ENCODE measurements at regions not wholly inside any gene's neighbourhood (a gene's known extent, or its start where the extent isn't known, plus 50 kb on each side); places are given as distances from the start of the nearest gene placed in this dataset.
"Not testable (repeated sequence)": the region's sequence is repeated elsewhere in the genome, so short reads cannot be mapped to it uniquely, and the experiment has no call there.

DNA sequence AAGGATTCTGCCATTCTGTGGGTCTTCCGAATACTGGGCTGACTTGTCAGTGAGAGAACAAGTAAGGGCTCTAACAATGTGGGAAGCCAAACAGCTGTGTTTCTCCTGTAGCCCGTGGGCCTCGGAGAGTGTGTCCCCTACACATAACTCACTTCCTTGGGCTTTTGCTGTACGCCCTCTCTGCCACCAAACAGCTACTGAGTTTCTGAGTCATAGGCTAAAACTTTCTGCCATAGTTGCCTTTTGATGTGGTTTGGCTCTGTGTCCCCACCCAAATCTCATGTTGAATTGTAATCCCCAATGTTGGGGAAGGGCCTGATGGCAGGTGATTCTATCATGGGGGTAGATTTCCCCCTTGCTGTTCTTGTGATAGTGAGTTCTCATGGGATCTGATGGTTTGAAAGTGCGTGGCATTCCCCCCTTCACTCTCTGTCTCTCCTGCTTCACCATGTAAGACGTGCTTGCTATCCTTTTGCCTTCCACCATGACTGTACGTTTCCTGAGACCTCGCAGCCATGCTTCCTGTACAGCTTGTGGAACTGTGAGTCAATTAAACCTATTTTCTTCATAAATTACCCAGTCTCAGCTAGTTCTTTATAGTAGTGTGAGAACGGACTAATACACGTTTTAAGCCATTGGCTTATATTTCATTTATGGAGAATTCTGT, 194.8 kb upstream of the HMCN1 start:
- DNase-seq (ENCODE audit: low spot score) = no peak

DNA sequence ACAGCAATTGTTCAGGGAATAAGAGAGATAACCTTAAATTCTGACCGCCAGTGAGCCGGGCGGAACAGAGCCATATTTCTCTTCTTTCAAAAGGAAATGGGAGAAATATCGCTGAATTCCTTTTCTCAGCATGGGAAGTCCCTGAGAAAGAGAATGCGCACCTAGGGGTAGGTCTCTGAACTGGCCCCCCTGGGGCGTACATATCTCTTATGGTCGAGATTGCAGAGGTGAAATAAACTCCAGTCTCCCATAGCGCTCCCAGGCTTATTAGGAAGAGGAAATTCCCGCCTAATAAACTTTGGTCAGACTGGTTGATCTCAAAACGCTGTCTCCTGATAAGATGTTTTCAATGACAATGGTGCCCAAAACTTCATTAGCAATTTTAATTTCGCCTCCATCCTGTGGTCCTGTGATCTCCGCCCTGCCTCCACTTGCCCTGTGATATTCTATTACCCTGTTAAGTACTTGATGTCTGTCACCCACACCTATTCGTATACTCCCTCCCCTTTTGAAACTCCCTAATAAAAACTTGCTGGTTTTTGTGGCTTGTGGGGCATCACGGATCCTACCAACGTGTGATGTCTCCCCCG, 195.8 kb upstream of the HMCN1 start:
- DNase-seq (ENCODE audit: low spot score) = not testable (repeated sequence)

DNA sequence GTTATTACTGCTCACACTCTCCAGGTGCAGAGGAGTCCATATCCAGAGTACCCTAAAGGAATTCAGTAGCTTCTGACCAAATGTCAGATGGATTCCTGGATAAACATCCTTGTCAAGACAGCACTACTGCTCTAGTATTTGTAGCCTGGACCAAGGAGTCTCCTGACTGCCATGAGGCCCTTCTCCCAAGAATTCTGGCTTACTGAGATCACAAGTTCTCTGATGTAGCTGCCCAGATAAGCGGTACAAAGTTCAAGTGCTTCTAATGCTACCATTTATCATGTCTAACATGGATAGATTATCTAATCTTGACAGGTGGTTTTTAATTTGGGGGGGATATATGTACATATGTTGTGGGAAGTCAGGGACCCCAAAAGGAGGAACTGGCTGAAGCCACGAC, 196.6 kb upstream of the HMCN1 start:
- no peak for DNase-seq (ENCODE audit: low spot score)

DNA sequence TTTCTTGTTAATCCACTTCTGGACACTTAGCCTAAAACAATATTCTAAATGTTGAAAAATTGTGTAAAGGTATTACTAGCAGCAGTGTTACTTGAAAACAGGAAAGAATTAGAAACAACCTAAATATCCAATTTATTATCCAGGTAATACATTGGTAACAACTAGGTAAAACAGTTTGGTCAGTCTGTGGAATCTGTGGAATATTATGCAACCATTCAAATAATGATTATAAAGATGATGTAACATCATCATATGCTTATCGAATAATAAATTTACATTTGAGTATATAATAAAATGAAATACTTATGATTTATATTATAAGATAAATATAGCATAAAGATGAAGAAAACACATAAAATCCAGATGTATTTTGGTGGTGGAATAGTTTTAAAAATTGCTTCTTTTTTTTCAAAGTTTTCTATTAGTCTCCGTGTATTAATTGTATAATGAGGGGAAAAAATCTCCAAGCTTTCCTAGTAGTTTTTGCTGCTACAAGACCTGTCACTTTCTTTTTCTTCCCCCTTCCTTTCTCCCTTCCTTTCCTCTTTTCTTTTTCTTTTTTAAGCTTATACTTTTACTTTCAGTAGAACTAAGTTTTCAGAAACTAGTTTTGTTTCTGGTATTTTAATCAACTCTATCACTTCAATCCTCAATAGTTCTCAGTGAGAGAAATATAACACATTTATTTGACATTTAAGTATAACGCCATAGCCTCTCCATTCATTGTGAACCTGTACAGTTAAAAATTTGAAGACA, 197.8 kb upstream of the HMCN1 start:
- DNase-seq (ENCODE audit: low spot score) = no peak

DNA sequence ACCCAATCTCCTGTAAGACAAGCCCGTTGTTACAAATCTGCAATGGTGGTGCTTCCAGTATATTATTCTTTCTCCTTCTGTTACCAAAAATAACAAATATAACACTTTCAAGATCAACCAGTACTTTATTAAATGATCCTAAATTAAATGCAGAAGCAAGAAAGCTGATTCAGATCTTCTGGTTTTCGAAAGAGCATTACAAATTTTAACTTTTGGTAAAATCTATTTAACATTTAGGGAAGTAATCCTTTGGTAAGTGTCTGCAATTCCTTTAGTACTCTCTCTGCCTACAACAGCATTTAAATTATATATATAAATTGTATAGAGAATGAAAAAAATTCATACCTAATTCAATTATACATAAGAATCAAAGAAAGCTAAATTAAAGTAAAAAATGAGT, 198.6 kb upstream of the HMCN1 start:
- no peak for DNase-seq (ENCODE audit: low spot score)

DNA sequence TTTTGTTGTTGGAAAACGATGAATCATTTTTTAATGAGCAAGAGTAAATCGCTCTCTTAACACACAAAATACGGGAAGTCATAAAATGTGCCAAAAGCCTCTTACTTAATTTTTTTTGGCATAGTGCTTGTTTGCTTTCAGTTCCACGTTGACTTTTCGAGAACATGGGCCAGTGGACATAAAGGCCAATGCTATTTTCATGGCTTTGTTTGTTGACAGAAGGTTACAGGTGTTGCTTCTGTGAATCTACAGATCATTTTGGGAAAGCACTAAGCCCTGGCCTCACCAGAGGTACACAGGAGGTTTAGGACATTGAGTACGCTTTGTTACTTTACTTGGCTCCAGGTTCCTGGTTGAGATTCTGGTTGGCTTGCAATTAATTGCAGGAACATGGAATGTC, 199.4 kb upstream of the HMCN1 start:
- DNase-seq (ENCODE audit: low spot score) = no peak

DNA sequence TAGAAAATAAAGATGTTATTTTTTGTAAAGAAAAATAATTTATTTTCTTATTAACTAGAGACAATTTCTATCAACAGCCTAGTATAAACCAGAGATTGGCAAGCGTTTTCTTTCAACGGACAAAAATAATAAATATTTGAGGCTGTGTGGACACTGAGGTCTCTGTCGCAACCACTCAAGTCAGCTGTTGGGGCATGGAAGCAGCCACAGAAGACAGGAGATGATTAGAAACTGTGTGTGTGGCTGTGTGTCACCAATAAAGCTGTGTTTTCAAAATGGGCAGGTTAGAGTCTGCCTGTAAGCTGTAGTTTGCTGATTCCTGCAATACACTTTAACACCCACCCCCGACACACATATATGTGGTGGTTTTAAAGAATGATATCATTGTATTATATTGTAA, 200.6 kb upstream of the HMCN1 start:
- no peak for DNase-seq (ENCODE audit: low spot score)

DNA sequence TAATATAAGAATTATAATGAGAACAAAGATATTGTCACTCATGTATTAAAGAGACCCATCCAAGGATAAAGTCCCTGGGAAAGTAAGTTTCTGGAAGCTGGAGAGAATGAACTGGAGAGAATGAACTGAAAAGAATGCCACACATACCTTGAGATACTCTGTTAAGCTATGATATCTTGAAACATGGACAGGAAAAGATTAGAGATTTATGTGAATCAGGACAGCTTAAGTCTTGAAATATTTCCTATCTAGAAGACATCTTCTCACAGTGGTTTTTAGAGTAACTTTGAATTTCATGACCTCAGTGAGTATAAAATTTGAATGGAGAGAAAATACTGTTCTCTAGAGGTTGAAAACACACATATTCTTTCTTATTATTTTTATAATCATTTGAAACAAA, 201.3 kb upstream of the HMCN1 start:
- DNase-seq (ENCODE audit: low spot score) = no peak

DNA sequence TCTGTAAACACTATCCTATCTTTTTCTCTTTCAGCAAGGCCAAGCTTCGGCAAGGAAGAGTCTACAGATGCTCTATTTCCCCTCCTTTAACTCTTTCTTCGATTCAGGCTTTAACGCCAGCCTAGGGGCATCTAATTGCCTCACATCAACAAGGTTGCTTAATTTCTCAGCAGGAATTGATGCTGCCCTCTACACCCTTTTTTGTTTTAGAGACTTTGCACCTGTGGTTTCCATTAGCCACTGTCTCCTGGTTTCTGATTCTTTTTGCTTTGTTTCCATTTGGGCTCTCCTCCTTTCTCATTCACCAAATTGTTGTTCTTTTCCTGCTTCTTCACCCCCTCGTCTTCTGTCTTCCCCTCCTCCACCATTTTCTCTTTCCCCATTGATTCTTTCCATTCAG, 202.4 kb upstream of the HMCN1 start:
- DNase-seq (ENCODE audit: low spot score) = no peak

DNA sequence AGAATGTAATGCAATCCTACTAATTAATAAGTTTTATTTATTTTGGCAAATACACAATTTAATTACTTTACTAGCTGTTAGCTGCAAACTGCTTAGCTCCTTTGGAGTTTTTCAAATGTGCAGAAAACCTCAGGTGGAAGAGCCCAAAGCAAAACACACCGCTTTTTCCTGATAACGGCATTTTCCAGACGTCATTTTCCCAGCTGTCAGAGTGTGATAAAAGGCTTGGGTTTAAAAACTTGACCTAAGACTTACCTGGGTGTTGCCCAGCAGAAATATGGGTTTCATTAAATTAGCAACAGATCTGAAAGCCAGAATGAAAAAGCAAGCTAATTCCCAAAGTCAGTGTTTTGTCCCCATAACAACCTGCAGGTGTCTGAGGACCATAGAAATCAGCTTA, 204.0 kb upstream of the HMCN1 start:
- DNase-seq (ENCODE audit: low spot score) = no peak

DNA sequence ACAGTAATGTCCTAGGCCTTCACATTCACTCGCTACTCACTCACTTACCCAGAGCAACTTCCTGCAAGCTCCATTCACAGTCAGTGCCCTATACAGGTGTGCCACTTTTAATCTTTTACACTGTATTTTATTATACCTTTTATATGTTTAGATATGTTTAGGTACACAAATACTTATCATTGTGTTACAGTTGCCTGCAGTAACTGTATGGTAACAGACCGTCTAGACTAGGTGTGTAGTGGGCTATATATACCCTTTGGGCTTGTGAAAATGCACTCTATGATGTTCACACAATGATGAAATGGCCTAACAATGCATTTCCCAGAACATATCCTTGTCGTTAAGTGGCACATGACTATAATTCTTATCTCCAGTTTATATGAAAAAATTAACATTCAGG, 204.5 kb upstream of the HMCN1 start:
- no peak for DNase-seq (ENCODE audit: low spot score)

DNA sequence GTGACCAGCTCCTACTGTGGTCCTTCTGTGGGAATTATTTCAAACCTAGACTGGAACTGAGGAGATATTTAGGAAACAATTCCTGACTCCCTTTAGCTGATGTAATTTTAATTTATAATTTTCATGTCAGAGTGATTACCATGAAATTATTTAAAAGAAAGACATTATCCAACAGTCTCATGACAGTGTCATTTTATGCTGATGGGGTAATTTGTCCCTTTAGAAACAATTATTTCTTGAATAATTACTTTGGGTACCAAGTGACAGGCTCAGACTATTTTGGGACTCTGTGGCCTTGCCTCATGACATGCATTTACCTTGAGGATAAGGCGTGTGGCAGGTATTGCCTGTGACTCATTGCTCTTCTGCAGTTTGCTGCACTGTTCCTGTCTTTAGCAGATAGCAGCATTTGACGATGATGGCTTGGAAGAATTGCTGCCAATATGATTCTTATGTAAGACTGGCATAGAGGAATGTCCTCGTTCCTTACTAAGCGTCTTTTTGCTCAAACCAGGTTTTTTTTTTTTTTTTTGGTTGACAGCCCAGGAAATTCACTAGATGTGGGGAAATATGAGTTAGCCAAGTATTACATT, 206.0 kb upstream of the HMCN1 start:
- no peak for DNase-seq (ENCODE audit: low spot score)

DNA sequence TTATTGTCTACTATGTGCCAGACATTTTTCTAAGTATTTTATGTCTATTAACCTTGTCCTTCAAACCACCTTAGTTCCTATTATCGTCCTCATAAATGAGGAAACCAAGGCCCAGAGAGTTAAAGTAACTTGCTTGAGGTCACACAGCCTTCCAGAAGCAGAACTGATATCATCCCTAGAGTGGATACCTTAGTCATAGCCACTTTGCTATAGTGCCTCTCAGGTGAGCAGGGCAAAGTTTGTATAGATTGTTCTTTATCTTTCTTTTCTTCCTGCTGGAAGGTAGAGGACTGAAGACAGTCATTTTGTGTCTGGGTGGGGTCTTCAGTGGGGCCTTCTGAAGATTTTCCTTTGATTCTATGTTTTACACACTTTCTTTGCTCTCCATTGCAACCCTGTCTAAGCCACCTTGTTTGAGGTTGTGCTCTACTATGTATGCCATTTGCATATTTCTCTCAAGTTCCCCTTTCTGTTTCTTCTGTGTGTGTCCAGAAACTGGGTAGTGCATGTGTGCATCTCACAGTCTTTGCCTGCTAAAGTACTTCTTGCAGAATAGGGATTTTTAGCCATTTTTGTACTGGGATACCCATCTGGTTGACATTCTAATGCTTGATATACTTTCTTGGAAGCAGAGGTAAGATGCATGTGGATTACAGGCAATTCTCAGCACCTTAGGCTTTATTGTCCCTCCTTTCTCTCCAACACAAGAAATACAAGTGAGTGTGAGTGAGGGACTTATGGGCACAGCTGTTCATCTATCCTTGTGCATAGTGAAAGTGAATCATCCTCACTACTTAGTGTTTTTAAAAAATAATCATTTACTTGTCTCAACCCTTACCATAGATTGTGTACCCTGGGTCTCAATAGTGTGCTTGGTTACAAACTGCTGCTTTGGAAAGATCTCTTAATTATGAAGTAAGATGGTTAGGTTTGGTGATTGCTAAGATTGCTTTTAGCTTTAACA, 207.6 kb upstream of the HMCN1 start:
- DNase-seq (ENCODE audit: low spot score) = no peak

DNA sequence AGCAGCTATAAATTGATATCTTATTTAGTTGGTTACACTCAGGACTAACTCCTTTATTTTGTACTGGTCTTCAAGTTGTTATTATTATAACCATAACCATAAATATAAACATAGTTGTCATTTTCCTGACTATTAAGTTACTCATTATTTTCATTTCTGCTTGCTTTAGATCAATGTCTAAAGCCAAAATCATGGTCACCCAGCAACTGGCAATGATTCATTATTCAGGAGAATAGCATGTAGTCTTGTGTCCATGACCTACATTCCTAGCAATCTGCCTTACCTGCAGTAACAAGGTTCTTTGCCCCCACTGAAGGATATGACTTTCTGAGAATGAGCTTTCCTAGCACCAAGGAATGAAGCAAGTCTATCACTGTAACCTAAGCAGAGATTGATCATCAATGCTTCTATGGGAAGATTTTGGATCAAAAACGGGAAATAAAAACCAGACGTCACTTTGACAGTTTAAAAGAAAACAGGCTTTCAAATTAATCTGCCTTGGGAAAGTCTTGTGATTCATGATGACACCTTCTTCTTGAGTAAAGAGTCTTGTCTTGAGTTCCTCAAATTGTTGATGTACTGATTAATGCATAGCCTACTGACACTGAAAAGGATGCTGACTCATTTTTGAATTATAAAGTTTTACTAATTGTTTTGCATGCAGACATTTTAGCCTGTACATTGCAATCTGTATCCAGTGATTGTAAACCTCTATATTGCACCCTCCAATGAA, 203.3 kb upstream of the IVNS1ABP start:
- DNase-seq (ENCODE audit: low spot score) = peak; percentile 12

DNA sequence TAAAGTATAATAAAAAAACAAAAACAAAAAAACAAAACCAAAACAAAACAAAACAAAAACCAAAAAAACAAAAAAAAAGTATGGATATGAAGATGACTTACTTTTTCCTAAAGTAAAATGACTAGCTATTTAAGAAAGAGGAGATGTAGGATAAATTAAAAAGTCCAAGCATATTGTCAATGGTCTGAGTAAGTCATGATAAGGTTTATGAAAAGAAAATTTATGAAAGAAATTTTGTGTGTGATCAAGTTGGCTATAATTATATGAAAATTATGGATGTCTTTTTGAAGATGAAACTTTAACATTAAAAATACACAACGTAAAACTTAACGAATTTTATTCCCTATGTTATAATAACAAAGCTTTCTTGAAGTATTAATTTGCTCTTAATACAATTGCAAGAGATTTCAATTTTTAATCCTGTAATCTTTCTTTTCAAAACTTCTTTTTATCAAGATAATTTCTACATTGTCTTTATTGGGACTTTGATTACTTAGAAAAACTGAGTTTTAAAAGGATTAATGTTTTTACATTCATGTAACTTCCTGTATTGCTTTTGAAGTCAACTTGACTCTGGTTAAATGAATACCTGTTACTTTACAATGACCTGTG, 200.9 kb upstream of the IVNS1ABP start:
- DNase-seq (ENCODE audit: low spot score) = no peak

DNA sequence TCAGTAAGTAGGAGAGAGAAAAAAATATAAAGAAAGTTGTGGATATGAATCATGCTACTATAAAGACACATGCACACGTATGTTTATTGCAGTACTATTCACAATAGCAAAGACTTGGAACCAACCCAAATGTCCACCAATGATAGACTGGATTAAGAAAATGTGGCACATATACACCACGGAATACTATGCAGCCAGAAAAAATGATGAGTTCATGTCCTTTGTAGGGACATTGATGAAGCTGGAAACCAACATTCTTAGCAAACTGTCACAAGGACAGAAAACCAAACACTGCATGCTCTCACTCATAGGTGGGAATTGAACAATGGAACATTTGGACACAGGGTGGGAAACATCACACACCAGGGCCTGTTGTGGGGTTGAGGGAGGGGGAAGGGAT, 200.3 kb upstream of the IVNS1ABP start:
- DNase-seq (ENCODE audit: low spot score) = not testable (repeated sequence)

DNA sequence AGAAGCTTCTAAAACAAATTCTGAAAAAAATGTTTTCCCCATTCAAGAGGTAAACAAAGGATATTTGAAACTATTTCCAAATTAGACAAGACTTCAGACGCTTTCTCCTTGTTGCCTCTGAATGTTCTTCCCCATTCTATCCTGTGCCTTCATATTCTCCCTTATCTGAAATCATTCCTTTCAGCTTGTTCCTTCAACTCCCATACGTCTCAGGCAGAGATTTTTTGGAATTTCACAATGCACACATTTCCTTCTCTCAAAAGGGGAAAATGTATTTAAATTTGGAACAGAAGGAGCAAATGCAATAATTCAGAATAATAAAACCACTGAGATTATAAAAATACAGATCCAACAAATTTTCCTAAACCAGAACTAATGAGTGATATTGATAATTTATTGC, 198.7 kb upstream of the IVNS1ABP start:
- DNase-seq (ENCODE audit: low spot score) = no peak

DNA sequence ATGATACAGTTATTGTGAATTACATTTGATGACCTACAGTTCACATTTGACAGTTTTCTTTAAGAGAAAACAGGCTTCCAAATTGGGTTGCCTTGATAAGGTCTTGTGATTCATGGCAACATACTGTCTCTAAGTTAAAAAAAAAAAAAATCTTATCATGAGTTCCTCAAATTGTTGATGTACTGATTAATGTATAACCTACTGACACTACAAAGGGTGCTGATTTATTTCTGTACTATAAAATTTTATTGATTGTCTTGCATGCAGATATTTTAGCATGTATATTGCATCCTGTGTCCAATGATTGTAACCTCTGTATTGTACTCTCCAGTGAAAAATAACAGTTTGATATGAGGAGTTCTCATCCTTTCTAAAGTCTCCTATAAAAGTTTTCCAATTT, 197.3 kb upstream of the IVNS1ABP start:
- no peak for DNase-seq (ENCODE audit: low spot score)

DNA sequence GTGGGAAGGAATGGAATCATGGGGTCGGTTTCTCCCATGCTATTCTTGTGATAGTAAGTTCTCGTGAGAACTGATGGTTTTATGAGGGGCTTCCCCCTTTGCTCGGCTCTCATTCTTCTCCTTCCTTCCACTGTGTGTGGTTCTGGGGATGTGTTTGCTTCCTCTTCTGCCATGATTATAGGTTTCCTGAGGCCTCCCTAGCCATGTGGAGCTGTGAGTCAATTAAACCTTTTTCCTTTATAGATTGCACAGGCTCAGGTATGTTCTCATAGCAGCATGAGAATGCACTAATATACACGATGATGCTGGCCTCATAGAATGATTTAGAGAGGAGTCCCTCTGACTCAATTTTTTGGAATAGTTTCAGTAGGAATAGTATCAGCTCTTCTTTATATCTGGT, 195.4 kb upstream of the IVNS1ABP start:
- no peak for DNase-seq (ENCODE audit: low spot score)

DNA sequence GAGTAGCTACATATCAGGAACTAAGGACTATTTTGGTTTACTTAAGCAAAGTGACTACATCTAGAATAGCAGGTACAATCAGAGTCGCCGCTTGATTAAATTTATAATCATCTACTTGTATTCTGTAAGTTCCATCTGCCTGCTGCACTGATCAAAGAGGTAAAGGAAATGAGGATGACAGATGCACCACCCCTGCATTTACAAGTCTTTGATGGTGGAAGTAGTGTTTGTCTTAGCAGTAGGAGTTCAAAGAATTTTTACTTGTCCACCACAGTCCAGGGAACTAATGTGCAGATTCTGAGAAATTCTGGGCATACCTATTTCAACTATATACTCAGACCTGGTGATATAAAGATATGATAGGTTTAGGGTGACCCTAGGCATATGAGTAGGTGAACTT, 184.1 kb upstream of the IVNS1ABP start:
- DNase-seq (ENCODE audit: low spot score) = no peak
